ENCODE measurements at regions not wholly inside any gene's neighbourhood (a gene's known extent, or its start where the extent isn't known, plus 50 kb on each side); places are given as distances from the start of the nearest gene placed in this dataset.

DNA sequence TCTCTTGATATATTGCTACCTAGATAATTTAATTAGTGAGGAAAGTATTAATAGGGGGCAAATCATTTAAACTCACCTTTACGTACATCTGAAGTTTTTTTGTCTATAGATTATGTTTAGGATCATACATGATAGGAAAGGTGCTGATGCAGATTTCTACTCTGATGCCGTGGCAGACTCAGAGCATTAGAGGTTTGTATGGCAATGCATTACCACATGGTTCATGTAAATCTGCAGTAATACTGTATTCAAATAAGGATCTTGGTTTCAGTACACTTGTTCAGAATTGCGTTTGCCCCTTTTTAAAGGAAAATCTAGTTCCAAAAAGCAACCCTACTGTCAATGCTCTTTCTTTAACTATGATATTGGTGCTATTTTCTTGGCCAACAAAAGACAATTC lies 288.3 kb downstream of the PTPRC start:
- Mint-ChIP-seq H3K27me3 (peaks cover 8% of the 10 kb centered on the region), H3K27ac (no peak overlapping the region), H3K4me1 (peaks cover 6 to 17% (median 15%) of the 10 kb centered on the region in 3 donors), H3K9me3 (peaks cover 0 to 2% (median 0%) of the 10 kb centered on the region in 3 donors), H3K4me3 (no peak overlapping the region), H3K36me3 (peaks cover 3% of the 10 kb centered on the region)

DNA sequence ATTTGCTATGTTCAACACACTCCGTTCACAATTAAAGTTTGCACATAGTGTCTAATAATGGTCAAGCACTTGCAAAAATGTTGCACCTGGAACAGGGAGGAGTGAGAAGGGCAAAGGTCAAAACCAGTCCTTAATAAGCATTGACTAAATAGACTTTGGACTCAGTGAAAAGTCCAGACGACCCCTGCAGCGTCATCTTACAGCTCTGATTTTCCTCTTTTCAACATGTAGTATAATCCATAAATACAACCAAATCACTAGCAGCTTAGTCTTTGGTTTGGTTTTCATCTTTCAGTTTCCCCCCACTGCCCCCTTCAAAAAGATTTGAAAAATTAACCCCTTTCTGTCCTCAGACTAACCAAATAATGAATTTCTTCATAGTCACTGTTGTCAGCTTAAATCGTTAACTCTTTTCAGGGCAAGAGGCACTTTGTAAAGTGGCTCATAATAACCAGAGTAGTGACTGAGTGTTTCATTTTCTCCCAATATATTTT lies 290.3 kb downstream of the PTPRC start:
- Mint-ChIP-seq H3K4me1 (peaks cover 3 to 16% (median 8%) of the 10 kb centered on the region in 3 donors), H3K4me3 (no peak overlapping the region), H3K27me3 (peaks cover 19% of the 10 kb centered on the region), H3K27ac (peak overlapping the region in 1 of 3 donors; percentile 3), H3K9me3 (no peaks in the 10 kb centered on the region), H3K36me3 (peaks cover 3% of the 10 kb centered on the region)

- Mint-ChIP-seq H3K36me3 (peaks cover 3% of the 10 kb centered on the region), H3K27me3 (peaks cover 19% of the 10 kb centered on the region), H3K9me3 (no peaks in the 10 kb centered on the region), H3K27ac (no peak overlapping the region), H3K4me1 (peaks cover 3 to 16% (median 8%) of the 10 kb centered on the region in 3 donors), H3K4me3 (peak overlapping the region in 2 of 4 donors; percentile 33 to 44)
These were observed 291.2 kb downstream of the PTPRC start for GRCh38 chr1:198929961-198930599.

DNA sequence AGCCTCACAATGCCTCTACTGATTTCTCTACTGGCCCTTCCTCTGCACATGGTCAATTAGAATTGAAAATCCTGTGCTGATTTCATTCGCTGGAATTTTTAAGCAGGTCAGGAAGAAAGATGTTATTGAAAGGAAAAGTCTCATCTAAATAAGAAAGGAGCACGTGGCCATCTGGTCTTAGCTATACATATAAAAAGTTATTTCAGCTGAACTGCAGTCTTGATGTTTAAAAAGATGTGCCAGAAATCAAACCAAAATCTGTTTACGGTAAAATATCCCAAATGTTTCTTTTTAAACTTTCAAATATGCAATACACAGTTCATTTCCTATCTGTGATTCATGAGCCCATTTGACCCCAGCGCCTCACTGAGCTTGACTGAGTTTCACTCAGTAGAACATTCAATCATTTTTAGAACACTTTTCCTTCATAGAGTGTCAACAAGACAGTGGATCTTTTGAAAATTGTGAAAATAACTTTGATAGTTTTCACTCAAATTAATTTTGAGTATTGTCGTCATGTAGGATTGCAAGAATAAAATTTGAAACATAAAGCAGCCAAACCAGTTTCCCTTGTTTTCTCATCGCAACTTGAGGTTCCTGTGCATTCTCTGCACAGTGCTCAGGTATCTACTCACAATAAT lies 293.6 kb downstream of the PTPRC start:
- Mint-ChIP-seq H3K27ac (no peak overlapping the region), H3K4me3 (peak overlapping the region in 1 of 4 donors; percentile 67), H3K9me3 (no peaks in the 10 kb centered on the region), H3K27me3 (peaks cover 19% of the 10 kb centered on the region), H3K36me3 (no peaks in the 10 kb centered on the region), H3K4me1 (peaks cover 8 to 24% (median 18%) of the 10 kb centered on the region in 3 donors)

GRCh38 chr1:198933515-198934222 lies 294.8 kb downstream of the PTPRC start:
- Mint-ChIP-seq H3K27me3 (peaks cover 19% of the 10 kb centered on the region), H3K27ac (no peak overlapping the region), H3K36me3 (no peaks in the 10 kb centered on the region), H3K9me3 (no peaks in the 10 kb centered on the region), H3K4me3 (no peak overlapping the region), H3K4me1 (peaks cover 8 to 26% (median 20%) of the 10 kb centered on the region in 3 donors)

GRCh38 chr1:198934426-198934825 lies 295.6 kb downstream of the PTPRC start:
- peaks cover 7 to 26% (median 19%) of the 10 kb centered on the region in 3 donors for H3K4me1 Mint-ChIP-seq
- H3K4me3 Mint-ChIP-seq, result peak overlapping the region in 1 of 4 donors; percentile 18
- H3K36me3 Mint-ChIP-seq, result no peaks in the 10 kb centered on the region
- H3K9me3 Mint-ChIP-seq, result no peaks in the 10 kb centered on the region
- peaks cover 19% of the 10 kb centered on the region for H3K27me3 Mint-ChIP-seq
- H3K27ac Mint-ChIP-seq, result no peak overlapping the region

DNA sequence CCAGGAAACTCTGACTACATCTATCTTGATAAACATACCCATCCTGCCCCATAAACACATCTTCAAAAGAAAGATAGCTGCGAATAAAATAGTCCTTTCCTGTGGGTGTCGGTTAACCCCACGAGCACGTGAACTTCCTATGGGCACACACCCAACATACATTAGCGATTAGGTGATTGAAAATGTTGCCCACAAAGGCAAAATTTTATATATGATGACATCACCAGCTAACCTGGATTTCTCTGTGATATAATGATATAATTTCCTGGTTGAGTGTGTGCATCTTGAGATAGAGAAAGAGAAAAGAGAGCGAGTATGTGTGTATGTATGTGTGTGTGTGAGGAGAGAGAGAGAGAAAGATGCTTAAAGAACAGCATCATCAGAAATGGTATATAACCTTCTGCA lies 296.1 kb downstream of the PTPRC start:
- Mint-ChIP-seq H3K9me3 (no peaks in the 10 kb centered on the region), H3K27ac (no peak overlapping the region), H3K4me3 (no peak overlapping the region), H3K27me3 (peaks cover 17% of the 10 kb centered on the region), H3K4me1 (peaks cover 8 to 22% (median 16%) of the 10 kb centered on the region in 3 donors), H3K36me3 (no peaks in the 10 kb centered on the region)

DNA sequence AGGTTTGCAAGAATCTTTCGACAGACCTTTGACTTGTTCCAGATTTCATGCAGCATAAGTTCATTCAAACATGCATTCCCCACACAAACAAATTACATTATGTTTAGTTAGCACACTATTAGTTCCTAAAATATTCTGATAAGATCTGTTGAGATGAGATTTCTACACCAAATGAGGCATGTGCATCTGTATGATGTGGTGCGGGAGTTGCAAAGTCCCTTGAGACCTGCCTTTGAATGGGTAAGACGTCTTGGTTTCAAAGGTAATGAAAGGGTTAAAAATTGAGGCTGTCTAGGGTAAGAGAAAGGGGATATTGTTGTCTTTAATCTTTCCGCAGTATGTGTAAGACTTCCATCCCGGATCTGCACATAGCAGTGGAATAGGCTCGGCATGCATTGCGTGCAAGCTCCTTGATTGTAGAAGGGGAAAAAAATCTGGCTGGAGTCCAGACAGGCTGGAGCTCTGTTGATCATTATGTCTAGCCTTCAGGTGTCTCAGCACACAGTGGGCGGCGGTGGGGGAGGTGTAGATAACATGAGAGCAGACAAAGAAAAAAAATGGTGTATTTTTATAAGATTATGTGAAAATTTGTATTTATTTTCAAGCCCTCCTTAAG lies 296.6 kb downstream of the PTPRC start:
- Mint-ChIP-seq H3K9me3 (no peaks in the 10 kb centered on the region), H3K4me1 (peaks cover 9 to 22% (median 14%) of the 10 kb centered on the region in 3 donors), H3K4me3 (no peak overlapping the region), H3K27me3 (peaks cover 12% of the 10 kb centered on the region), H3K36me3 (no peaks in the 10 kb centered on the region), H3K27ac (no peak overlapping the region)

DNA sequence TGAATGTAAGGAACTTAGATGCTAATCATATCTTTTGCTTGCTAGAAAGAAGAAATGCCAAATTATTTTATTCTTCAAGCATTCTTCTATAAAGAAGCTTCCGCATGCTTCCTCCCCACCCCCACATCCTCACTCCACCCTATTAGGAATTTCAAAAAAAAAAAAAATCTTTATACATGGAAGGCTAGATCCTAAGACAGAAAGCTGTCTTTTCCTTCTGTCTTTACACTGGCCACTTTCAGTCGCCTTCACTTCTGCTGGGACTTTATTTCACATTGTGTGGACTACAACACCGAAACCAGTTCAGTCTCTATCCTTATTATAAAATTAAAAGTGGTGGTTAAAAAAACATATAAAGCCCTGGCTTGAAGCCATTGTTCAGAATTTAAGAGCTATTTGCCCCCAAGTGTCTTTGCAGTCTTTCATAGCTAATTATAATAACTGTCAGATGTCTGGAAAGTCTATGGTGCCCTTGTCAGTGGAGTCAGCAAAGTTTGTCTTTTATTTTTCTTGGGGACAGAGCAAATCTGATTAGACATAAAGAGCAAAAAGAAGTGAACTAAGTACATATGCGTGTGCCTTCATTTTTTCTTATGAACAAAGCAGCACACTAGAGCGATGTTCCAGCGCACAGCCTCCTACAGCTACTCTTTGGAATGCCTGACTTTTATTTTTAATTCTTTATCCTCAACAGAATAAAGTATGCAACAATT lies 297.7 kb downstream of the PTPRC start:
- H3K27ac Mint-ChIP-seq, result peak overlapping the region in 1 of 3 donors; percentile 54
- H3K9me3 Mint-ChIP-seq, result no peaks in the 10 kb centered on the region
- peak overlapping the region; percentile 79 to 96 (median 94) for H3K4me3 Mint-ChIP-seq
- H3K36me3 Mint-ChIP-seq, result no peaks in the 10 kb centered on the region
- peaks cover 11% of the 10 kb centered on the region for H3K27me3 Mint-ChIP-seq
- H3K4me1 Mint-ChIP-seq, result peaks cover 9 to 22% (median 14%) of the 10 kb centered on the region in 3 donors

- no peaks in the 10 kb centered on the region for H3K36me3 Mint-ChIP-seq
- peaks cover 9% of the 10 kb centered on the region for H3K27me3 Mint-ChIP-seq
- H3K27ac Mint-ChIP-seq, result peak overlapping the region in 2 of 3 donors; percentile 8 to 54
- H3K4me1 Mint-ChIP-seq, result peaks cover 9 to 19% (median 14%) of the 10 kb centered on the region in 3 donors
- H3K4me3 Mint-ChIP-seq, result peak overlapping the region; percentile 79 to 96 (median 94)
- H3K9me3 Mint-ChIP-seq, result no peaks in the 10 kb centered on the region
These were observed 298.6 kb downstream of the PTPRC start for GRCh38 chr1:198937231-198938031.

DNA sequence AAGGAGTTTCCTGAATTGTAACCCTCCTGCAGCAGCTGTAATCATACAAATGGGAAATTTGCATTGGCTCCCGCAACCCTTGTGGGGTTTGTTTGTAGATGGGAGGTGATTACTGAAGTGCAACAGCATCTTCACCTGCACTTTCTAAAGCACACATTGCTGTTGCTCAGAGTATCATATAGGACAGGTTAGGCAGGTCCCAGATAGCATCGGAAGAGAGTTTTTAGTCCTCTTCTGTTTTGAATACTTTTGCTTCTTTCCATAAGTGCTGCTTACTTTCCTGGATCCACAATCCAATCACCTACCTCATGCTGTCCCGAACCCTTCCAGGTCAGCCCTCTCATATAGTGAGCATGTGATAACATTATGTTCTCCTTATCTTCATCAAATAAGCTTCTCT lies 300.4 kb downstream of the PTPRC start:
- Mint-ChIP-seq H3K36me3 (no peaks in the 10 kb centered on the region), H3K27me3 (no peaks in the 10 kb centered on the region), H3K4me3 (no peak overlapping the region), H3K9me3 (no peaks in the 10 kb centered on the region), H3K27ac (no peak overlapping the region), H3K4me1 (peaks cover 7 to 14% (median 14%) of the 10 kb centered on the region in 3 donors)

- H3K4me1 Mint-ChIP-seq, result peaks cover 7 to 14% (median 14%) of the 10 kb centered on the region in 3 donors
- H3K4me3 Mint-ChIP-seq, result no peak overlapping the region
- no peaks in the 10 kb centered on the region for H3K9me3 Mint-ChIP-seq
- no peaks in the 10 kb centered on the region for H3K27me3 Mint-ChIP-seq
- no peaks in the 10 kb centered on the region for H3K36me3 Mint-ChIP-seq
- no peak overlapping the region for H3K27ac Mint-ChIP-seq
These were observed 301.1 kb downstream of the PTPRC start for GRCh38 chr1:198939956-198940355.

DNA sequence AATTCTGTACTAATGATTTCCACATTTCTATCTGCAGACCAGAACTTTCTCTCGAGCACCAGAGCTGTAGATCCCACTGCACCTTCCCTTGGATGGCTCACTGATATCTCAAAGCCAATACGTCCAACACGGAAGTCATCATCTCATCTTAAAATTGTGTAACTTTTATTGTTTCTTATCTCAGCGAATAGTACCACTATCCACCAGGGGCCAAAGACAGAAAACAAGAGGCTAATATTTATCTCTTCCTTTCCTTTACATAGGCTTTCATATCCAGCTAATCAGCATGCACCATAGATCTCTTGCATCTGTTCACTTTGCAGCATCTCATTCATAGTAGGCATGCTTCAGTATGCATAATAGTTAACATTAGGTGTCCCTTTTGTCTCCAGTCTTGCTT lies 303.6 kb downstream of the PTPRC start:
- H3K4me3 Mint-ChIP-seq, result no peak overlapping the region
- no peaks in the 10 kb centered on the region for H3K9me3 Mint-ChIP-seq
- H3K27me3 Mint-ChIP-seq, result no peaks in the 10 kb centered on the region

More for the DNA sequence above, 303.6 kb downstream of the PTPRC start:
- Mint-ChIP-seq H3K27ac (no peak overlapping the region), H3K4me1 (peaks cover 2 to 4% (median 2%) of the 10 kb centered on the region in 3 donors), H3K36me3 (no peaks in the 10 kb centered on the region)

Measured in IgD-negative memory B cell (primary cell).